GM23338 (cell line): ENCODE measurements at regions not wholly inside any gene's neighbourhood (a gene's known extent, or its start where the extent isn't known, plus 50 kb on each side); places are given as distances from the start of the nearest gene placed in this dataset.

Source experiments
- CREB1 ChIP-seq: fragments of 250-450 bp; sonication (Bioruptor Pico); IDR thresholded peaks from 2 replicates; pipeline ENCODE4 v1.5.0; 2020; ENCODE audit warnings: low read depth, mild to moderate bottlenecking, moderate library complexity
- ETS1 ChIP-seq: IDR thresholded peaks from 2 replicates; pipeline ENCODE4 v1.6.1; 2016; ENCODE audit warnings: antibody characterized with exemption
- EZH2 ChIP-seq: fragments of 200-600 bp; sonication (generic); IDR thresholded peaks from one replicate; pipeline ENCODE4 v1.8.0; 2017; ENCODE audit warnings: antibody characterized with exemption, mild to moderate bottlenecking, low read depth; ENCODE audit not compliant: unreplicated experiment
- EZH2phosphoT487 ChIP-seq: fragments of 200-600 bp; sonication (generic); IDR thresholded peaks from one replicate; pipeline ENCODE4 v1.8.1; 2018; ENCODE audit warnings: antibody characterized with exemption; ENCODE audit not compliant: unreplicated experiment
- JUNB ChIP-seq: IDR thresholded peaks from one replicate; pipeline ENCODE4 v1.6.1; 2016; ENCODE audit warnings: antibody characterized with exemption; ENCODE audit not compliant: unreplicated experiment
- POLR2AphosphoS5 ChIP-seq: IDR thresholded peaks from 2 replicates; pipeline ENCODE4 v1.6.1; 2016; ENCODE audit warnings: antibody characterized with exemption, low read depth
- STAT1 ChIP-seq: IDR thresholded peaks from one replicate; pipeline ENCODE4 v1.6.1; 2016; ENCODE audit warnings: antibody characterized with exemption; ENCODE audit not compliant: unreplicated experiment
- ZNF114 ChIP-seq: fragments of 250-450 bp; sonication (Bioruptor Pico); IDR thresholded peaks from 2 replicates; pipeline ENCODE4 v1.5.0; 2020; ENCODE audit warnings: mild to moderate bottlenecking, moderate library complexity
- ZNF331 ChIP-seq: fragments of 250-450 bp; sonication (Bioruptor Pico); IDR thresholded peaks from 2 replicates; pipeline ENCODE4 v1.5.0; 2020; ENCODE audit warnings: low read depth, mild to moderate bottlenecking, moderate library complexity
- TF ChIP-seq, protein P1 (sequence below), 2 experiments: fragments of 200-600 bp in 1 of 2; sonication (generic) in 1 of 2; conservative IDR thresholded peaks; 2 replicates each; pipeline versions ENCODE4 v1.5.1 to v1.6.1; 2016 to 2017; ENCODE audit warnings: antibody characterized with exemption in 2 of 2, low read depth in 2 of 2, mild to moderate bottlenecking in 2 of 2, moderate library complexity in 1 of 2
- TF ChIP-seq, protein P2 (sequence below): IDR thresholded peaks from one replicate; pipeline ENCODE4 v1.6.1; 2018; ENCODE audit warnings: antibody characterized with exemption; ENCODE audit not compliant: unreplicated experiment
- TF ChIP-seq, protein P3 (sequence below): fragments of 250-450 bp; sonication (Bioruptor Pico); IDR thresholded peaks from 2 replicates; pipeline ENCODE4 v1.5.0; 2020; ENCODE audit warnings: mild to moderate bottlenecking, moderate library complexity

GRCh38 chr13:54241719-54242118 lies 1213.1 kb downstream of the OLFM4 start:
- TF ChIP-seq, protein P1, sequence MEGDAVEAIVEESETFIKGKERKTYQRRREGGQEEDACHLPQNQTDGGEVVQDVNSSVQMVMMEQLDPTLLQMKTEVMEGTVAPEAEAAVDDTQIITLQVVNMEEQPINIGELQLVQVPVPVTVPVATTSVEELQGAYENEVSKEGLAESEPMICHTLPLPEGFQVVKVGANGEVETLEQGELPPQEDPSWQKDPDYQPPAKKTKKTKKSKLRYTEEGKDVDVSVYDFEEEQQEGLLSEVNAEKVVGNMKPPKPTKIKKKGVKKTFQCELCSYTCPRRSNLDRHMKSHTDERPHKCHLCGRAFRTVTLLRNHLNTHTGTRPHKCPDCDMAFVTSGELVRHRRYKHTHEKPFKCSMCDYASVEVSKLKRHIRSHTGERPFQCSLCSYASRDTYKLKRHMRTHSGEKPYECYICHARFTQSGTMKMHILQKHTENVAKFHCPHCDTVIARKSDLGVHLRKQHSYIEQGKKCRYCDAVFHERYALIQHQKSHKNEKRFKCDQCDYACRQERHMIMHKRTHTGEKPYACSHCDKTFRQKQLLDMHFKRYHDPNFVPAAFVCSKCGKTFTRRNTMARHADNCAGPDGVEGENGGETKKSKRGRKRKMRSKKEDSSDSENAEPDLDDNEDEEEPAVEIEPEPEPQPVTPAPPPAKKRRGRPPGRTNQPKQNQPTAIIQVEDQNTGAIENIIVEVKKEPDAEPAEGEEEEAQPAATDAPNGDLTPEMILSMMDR (conservative IDR thresholded peaks at IDR 0.05; ENCODE audit: low read depth in 2 of 2), result no peak
- TF ChIP-seq POLR2AphosphoS5, result no peak
- no peak for TF ChIP-seq EZH2
- no peak for TF ChIP-seq JUNB
- no peak for TF ChIP-seq CREB1 (CRISPR knock-in tag)
- TF ChIP-seq, protein P2, sequence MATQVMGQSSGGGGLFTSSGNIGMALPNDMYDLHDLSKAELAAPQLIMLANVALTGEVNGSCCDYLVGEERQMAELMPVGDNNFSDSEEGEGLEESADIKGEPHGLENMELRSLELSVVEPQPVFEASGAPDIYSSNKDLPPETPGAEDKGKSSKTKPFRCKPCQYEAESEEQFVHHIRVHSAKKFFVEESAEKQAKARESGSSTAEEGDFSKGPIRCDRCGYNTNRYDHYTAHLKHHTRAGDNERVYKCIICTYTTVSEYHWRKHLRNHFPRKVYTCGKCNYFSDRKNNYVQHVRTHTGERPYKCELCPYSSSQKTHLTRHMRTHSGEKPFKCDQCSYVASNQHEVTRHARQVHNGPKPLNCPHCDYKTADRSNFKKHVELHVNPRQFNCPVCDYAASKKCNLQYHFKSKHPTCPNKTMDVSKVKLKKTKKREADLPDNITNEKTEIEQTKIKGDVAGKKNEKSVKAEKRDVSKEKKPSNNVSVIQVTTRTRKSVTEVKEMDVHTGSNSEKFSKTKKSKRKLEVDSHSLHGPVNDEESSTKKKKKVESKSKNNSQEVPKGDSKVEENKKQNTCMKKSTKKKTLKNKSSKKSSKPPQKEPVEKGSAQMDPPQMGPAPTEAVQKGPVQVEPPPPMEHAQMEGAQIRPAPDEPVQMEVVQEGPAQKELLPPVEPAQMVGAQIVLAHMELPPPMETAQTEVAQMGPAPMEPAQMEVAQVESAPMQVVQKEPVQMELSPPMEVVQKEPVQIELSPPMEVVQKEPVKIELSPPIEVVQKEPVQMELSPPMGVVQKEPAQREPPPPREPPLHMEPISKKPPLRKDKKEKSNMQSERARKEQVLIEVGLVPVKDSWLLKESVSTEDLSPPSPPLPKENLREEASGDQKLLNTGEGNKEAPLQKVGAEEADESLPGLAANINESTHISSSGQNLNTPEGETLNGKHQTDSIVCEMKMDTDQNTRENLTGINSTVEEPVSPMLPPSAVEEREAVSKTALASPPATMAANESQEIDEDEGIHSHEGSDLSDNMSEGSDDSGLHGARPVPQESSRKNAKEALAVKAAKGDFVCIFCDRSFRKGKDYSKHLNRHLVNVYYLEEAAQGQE, result no peak
- no peak for TF ChIP-seq ZNF331 (CRISPR knock-in tag)
- TF ChIP-seq, protein P3, sequence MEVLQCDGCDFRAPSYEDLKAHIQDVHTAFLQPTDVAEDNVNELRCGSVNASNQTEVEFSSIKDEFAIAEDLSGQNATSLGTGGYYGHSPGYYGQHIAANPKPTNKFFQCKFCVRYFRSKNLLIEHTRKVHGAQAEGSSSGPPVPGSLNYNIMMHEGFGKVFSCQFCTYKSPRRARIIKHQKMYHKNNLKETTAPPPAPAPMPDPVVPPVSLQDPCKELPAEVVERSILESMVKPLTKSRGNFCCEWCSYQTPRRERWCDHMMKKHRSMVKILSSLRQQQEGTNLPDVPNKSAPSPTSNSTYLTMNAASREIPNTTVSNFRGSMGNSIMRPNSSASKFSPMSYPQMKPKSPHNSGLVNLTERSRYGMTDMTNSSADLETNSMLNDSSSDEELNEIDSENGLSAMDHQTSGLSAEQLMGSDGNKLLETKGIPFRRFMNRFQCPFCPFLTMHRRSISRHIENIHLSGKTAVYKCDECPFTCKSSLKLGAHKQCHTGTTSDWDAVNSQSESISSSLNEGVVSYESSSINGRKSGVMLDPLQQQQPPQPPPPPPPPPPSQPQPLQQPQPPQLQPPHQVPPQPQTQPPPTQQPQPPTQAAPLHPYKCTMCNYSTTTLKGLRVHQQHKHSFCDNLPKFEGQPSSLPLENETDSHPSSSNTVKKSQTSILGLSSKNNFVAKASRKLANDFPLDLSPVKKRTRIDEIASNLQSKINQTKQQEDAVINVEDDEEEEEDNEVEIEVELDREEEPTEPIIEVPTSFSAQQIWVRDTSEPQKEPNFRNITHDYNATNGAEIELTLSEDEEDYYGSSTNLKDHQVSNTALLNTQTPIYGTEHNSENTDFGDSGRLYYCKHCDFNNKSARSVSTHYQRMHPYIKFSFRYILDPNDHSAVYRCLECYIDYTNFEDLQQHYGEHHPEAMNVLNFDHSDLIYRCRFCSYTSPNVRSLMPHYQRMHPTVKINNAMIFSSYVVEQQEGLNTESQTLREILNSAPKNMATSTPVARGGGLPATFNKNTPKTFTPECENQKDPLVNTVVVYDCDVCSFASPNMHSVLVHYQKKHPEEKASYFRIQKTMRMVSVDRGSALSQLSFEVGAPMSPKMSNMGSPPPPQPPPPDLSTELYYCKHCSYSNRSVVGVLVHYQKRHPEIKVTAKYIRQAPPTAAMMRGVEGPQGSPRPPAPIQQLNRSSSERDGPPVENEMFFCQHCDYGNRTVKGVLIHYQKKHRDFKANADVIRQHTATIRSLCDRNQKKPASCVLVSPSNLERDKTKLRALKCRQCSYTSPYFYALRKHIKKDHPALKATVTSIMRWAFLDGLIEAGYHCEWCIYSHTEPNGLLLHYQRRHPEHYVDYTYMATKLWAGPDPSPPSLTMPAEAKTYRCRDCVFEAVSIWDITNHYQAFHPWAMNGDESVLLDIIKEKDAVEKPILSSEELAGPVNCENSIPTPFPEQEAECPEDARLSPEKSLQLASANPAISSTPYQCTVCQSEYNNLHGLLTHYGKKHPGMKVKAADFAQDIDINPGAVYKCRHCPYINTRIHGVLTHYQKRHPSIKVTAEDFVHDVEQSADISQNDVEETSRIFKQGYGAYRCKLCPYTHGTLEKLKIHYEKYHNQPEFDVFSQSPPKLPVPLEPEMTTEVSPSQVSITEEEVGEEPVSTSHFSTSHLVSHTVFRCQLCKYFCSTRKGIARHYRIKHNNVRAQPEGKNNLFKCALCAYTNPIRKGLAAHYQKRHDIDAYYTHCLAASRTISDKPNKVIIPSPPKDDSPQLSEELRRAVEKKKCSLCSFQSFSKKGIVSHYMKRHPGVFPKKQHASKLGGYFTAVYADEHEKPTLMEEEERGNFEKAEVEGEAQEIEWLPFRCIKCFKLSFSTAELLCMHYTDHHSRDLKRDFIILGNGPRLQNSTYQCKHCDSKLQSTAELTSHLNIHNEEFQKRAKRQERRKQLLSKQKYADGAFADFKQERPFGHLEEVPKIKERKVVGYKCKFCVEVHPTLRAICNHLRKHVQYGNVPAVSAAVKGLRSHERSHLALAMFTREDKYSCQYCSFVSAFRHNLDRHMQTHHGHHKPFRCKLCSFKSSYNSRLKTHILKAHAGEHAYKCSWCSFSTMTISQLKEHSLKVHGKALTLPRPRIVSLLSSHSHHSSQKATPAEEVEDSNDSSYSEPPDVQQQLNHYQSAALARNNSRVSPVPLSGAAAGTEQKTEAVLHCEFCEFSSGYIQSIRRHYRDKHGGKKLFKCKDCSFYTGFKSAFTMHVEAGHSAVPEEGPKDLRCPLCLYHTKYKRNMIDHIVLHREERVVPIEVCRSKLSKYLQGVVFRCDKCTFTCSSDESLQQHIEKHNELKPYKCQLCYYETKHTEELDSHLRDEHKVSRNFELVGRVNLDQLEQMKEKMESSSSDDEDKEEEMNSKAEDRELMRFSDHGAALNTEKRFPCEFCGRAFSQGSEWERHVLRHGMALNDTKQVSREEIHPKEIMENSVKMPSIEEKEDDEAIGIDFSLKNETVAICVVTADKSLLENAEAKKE (CRISPR knock-in tag), result no peak
- no peak for TF ChIP-seq ZNF114 (CRISPR knock-in tag)
- no peak for TF ChIP-seq STAT1
- no peak for TF ChIP-seq EZH2phosphoT487
- TF ChIP-seq ETS1, result no peak
